Mesendoderm (in vitro differentiated cells): ENCODE measurements at regions not wholly inside any gene's neighbourhood (a gene's known extent, or its start where the extent isn't known, plus 50 kb on each side); places are given as distances from the start of the nearest gene placed in this dataset.

Experiments used
- DNase-seq: peaks from one replicate; pipeline ENCODE4 v3.0.0; 2013
- H2AK5ac ChIP-seq: 2 replicates; pipeline ENCODE4 v1.6.1; 2013; ENCODE audit warnings: low read length, inconsistent platforms
- H2BK120ac ChIP-seq: 2 replicates; pipeline ENCODE4 v1.6.1; 2013; ENCODE audit warnings: low read depth, mild to moderate bottlenecking, low read length, moderate library complexity, mixed read lengths
- H2BK15ac ChIP-seq: replicated peaks from 2 replicates; pipeline ENCODE4 v1.6.1; 2013; ENCODE audit warnings: low read depth, mild to moderate bottlenecking, moderate library complexity
- H2BK5ac ChIP-seq: 2 replicates; pipeline ENCODE4 v1.6.1; 2013; ENCODE audit warnings: low read length, inconsistent platforms
- H3K18ac ChIP-seq: 2 replicates; pipeline ENCODE4 v1.6.1; 2013; ENCODE audit warnings: mild to moderate bottlenecking, low read length, mixed read lengths
- H3K23ac ChIP-seq: one replicate; pipeline ENCODE4 v1.6.1; 2013; ENCODE audit warnings: low read length
- H3K27ac ChIP-seq: 2 replicates; pipeline ENCODE4 v1.5.1; 2013; ENCODE audit warnings: low read depth, mild to moderate bottlenecking, inconsistent platforms, low read length, moderate library complexity
- H3K27me3 ChIP-seq: 2 replicates; pipeline ENCODE4 v1.6.1; 2013; ENCODE audit warnings: low read length, control low read depth, mild to moderate bottlenecking, inconsistent platforms; ENCODE audit not compliant: insufficient read depth, poor library complexity
- H3K36me3 ChIP-seq: 2 replicates; pipeline ENCODE4 v1.6.1; 2013; ENCODE audit warnings: low read length, inconsistent platforms; ENCODE audit not compliant: control insufficient read depth, insufficient read depth
- H3K4ac ChIP-seq: one replicate; pipeline ENCODE4 v1.6.1; 2013; ENCODE audit warnings: low read depth, mild to moderate bottlenecking, low read length, moderate library complexity
- H3K4me1 ChIP-seq: 2 replicates; pipeline ENCODE4 v1.6.1; 2013; ENCODE audit warnings: low read depth, low read length, inconsistent platforms; ENCODE audit not compliant: control insufficient read depth
- H3K4me2 ChIP-seq: 2 replicates; pipeline ENCODE4 v1.6.1; 2013; ENCODE audit warnings: low read length
- H3K4me3 ChIP-seq: 2 replicates; pipeline ENCODE4 v1.5.1; 2013; ENCODE audit warnings: mild to moderate bottlenecking, low read length
- H3K56ac ChIP-seq: one replicate; pipeline ENCODE4 v1.6.1; 2013; ENCODE audit warnings: low read length
- H3K79me1 ChIP-seq: 2 replicates; pipeline ENCODE4 v1.6.1; 2013; ENCODE audit warnings: low read length, inconsistent platforms
- H3K79me2 ChIP-seq: 2 replicates; pipeline ENCODE4 v1.6.1; 2013; ENCODE audit warnings: mild to moderate bottlenecking, low read length; ENCODE audit not compliant: control insufficient read depth, insufficient read depth
- H3K9ac ChIP-seq: 2 replicates; pipeline ENCODE4 v1.6.1; 2013; ENCODE audit warnings: low read length, inconsistent platforms
- H4K5ac ChIP-seq: one replicate; pipeline ENCODE4 v1.6.1; 2013; ENCODE audit warnings: low read length
- H4K8ac ChIP-seq: one replicate; pipeline ENCODE4 v1.6.1; 2013; ENCODE audit warnings: low read depth, mild to moderate bottlenecking, control low read depth, low read length, moderate library complexity
- WGBS: extraction: QIAGEN DNeasy Blood & Tissue Kit; methylation state at CpG from one replicate; pipeline ENCODE4 v1.1.7; 2013; ENCODE audit warnings: low lambda C conversion rate, missing lambda C conversion rate; ENCODE audit not compliant: insufficient coverage; ENCODE audit errors: extremely low coverage; 5-methylcytosine and 5-hydroxymethylcytosine counted together

- Histone ChIP-seq H3K4me1 (no peaks in the 10 kb centered on the region), H2AK5ac (no peak overlapping the region), H3K27ac (no peak overlapping the region), H3K4ac (no peak overlapping the region), H2BK5ac (no peak overlapping the region), H3K79me1 (no peaks in the 10 kb centered on the region), H2BK15ac (no peak overlapping the region), H4K8ac (no peak overlapping the region), H4K5ac (no peak overlapping the region), H3K56ac (no peak overlapping the region), H3K4me3 (no peak overlapping the region), H3K18ac (no peak overlapping the region), H3K9ac (no peak overlapping the region), H2BK120ac (no peak overlapping the region), H3K79me2 (no peaks in the 10 kb centered on the region), H3K36me3 (no peaks in the 10 kb centered on the region), H3K27me3 (no peaks in the 10 kb centered on the region), H3K4me2 (no peak overlapping the region), H3K23ac (no peak overlapping the region)
- DNase-seq = no peak
Observed at GRCh38 chr12:31853977-31854376, 105.2 kb upstream of the RESF1 start.

- Histone ChIP-seq H3K56ac (no peak overlapping the region), H4K8ac (no peak overlapping the region), H3K9ac (no peak overlapping the region), H3K79me2 (no peaks in the 10 kb centered on the region), H3K36me3 (no peaks in the 10 kb centered on the region), H2BK5ac (no peak overlapping the region), H3K27ac (no peak overlapping the region), H3K27me3 (no peaks in the 10 kb centered on the region), H3K18ac (no peak overlapping the region), H3K23ac (no peak overlapping the region), H3K4me2 (no peak overlapping the region), H3K4me1 (no peaks in the 10 kb centered on the region), H2BK120ac (no peak overlapping the region), H4K5ac (no peak overlapping the region), H3K4ac (no peak overlapping the region), H3K4me3 (no peak overlapping the region), H3K79me1 (no peaks in the 10 kb centered on the region), H2BK15ac (no peak overlapping the region), H2AK5ac (no peak overlapping the region)
- DNase-seq = no peak
Observed at GRCh38 chr12:31853520-31853919, 105.7 kb upstream of the RESF1 start.

GRCh38 chr12:31850268-31850667, 108.9 kb upstream of the RESF1 start:
- H3K23ac ChIP-seq = no peak overlapping the region
- peak; percentile 44 for DNase-seq
- H3K4me3 ChIP-seq = no peak overlapping the region
- no peaks in the 10 kb centered on the region for H3K79me2 ChIP-seq
- no peak overlapping the region for H3K9ac ChIP-seq
- H2AK5ac ChIP-seq = no peak overlapping the region
- no peak overlapping the region for H3K56ac ChIP-seq
- H3K4me1 ChIP-seq = no peaks in the 10 kb centered on the region
- H3K79me1 ChIP-seq = no peaks in the 10 kb centered on the region
- H3K4ac ChIP-seq = no peak overlapping the region
- H4K5ac ChIP-seq = no peak overlapping the region
- H2BK15ac ChIP-seq = no peak overlapping the region
- H2BK120ac ChIP-seq = no peak overlapping the region
- no peaks in the 10 kb centered on the region for H3K36me3 ChIP-seq
- no peak overlapping the region for H3K4me2 ChIP-seq
- H2BK5ac ChIP-seq = no peak overlapping the region
- no peak overlapping the region for H3K18ac ChIP-seq
- no peak overlapping the region for H3K27ac ChIP-seq
- WGBS = no CpG with 5 or more reads among the region's 3 CpGs
- no peaks in the 10 kb centered on the region for H3K27me3 ChIP-seq
- no peak overlapping the region for H4K8ac ChIP-seq

- Histone ChIP-seq H3K79me1 (no peaks in the 10 kb centered on the region), H3K4ac (no peak overlapping the region), H3K27ac (no peak overlapping the region), H3K56ac (no peak overlapping the region), H3K4me2 (no peak overlapping the region), H4K8ac (no peak overlapping the region), H3K27me3 (no peaks in the 10 kb centered on the region), H3K9ac (no peak overlapping the region), H3K36me3 (no peaks in the 10 kb centered on the region), H2AK5ac (no peak overlapping the region), H2BK5ac (no peak overlapping the region), H3K4me3 (no peak overlapping the region), H4K5ac (no peak overlapping the region), H3K23ac (no peak overlapping the region), H3K79me2 (no peaks in the 10 kb centered on the region), H3K18ac (no peak overlapping the region), H2BK120ac (no peak overlapping the region), H2BK15ac (no peak overlapping the region), H3K4me1 (no peaks in the 10 kb centered on the region)
- WGBS = no CpG with 5 or more reads among the region's 3 CpGs
- DNase-seq = peak; percentile 67
Observed at GRCh38 chr12:31849090-31849687, 110.0 kb upstream of the RESF1 start.

DNA sequence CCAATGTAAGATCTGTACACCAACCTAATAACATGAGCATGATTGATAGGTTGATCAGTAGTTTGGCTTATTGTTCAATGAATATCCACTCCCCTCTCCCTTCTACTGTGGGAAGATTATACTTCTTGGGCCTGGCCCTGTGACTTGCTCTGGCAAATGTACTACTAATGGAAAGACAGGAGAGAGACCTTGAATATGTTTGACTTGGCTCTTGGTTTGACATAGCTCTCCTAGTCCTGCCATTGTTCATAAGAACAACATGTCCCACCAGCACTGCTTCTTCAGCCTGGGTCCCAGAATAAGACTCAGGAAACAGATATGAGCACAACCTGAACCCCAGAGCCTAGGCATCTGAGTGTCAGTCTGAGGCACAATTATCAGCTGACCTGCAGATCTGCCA, 112.8 kb upstream of the RESF1 start:
- DNase-seq = no peak
- Histone ChIP-seq H3K79me1 (no peaks in the 10 kb centered on the region), H3K4me1 (no peaks in the 10 kb centered on the region), H3K56ac (no peak overlapping the region), H3K36me3 (no peaks in the 10 kb centered on the region), H3K9ac (no peak overlapping the region), H3K27ac (no peak overlapping the region), H4K5ac (no peak overlapping the region), H3K79me2 (no peaks in the 10 kb centered on the region), H4K8ac (no peak overlapping the region), H2BK15ac (no peak overlapping the region), H2BK5ac (no peak overlapping the region), H3K23ac (no peak overlapping the region), H3K4me2 (no peak overlapping the region), H3K27me3 (no peaks in the 10 kb centered on the region), H3K4me3 (no peak overlapping the region), H3K18ac (no peak overlapping the region), H2AK5ac (no peak overlapping the region), H2BK120ac (no peak overlapping the region), H3K4ac (no peak overlapping the region)

DNA sequence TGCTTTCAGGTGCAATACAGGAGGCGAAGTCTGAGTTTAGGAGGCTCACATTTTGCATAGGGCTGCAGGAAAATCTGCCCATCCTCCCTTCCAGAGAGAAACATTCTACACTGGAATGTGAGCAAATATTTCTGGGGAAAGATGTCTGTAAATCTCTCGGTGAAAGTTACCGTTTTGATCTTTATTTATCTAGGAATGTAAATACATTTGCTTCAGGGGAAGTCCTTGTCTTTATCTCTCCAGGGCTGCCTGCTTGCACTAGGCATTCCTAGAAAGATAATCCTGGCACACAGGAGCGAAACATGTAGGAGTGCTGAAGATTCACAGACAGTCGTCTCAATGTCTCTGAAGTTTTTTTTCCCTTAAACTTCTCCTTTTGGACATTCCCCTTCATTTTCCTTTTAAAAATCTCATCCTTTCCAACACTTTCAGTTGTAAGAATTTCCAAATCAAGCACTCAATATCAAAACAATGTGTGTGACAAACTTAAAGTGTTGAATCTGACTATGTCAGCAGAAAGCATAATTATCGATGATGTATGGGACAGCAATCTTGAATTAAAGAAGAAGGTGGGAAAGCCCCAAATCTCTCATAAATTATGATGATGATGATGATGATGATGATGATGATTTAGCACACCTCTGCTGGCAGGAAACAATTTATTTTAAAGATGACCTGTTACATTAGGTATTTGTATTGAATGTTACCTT, 113.4 kb upstream of the RESF1 start:
- Histone ChIP-seq H2BK15ac (no peak overlapping the region), H3K27ac (no peak overlapping the region), H2BK120ac (no peak overlapping the region), H3K18ac (no peak overlapping the region), H4K5ac (no peak overlapping the region), H3K79me2 (no peaks in the 10 kb centered on the region), H3K4me2 (no peak overlapping the region), H3K27me3 (no peaks in the 10 kb centered on the region), H3K36me3 (no peaks in the 10 kb centered on the region), H3K4me3 (no peak overlapping the region), H3K79me1 (no peaks in the 10 kb centered on the region), H2AK5ac (no peak overlapping the region), H2BK5ac (no peak overlapping the region), H3K4ac (no peak overlapping the region), H3K4me1 (no peaks in the 10 kb centered on the region), H4K8ac (no peak overlapping the region), H3K23ac (no peak overlapping the region), H3K9ac (no peak overlapping the region), H3K56ac (no peak overlapping the region)
- WGBS = no CpG with 5 or more reads among the region's 6 CpGs
- DNase-seq = peak; percentile 22
